ENCODE measurements at regions not wholly inside any gene's neighbourhood (a gene's known extent, or its start where the extent isn't known, plus 50 kb on each side); places are given as distances from the start of the nearest gene placed in this dataset.

- Histone ChIP-seq H3K36me3 (ENCODE audit: insufficient read depth in 1 of 2, low read depth in 1 of 2) (no peaks in the 10 kb centered on the region), H3K4me1 (no peaks in the 10 kb centered on the region), H3K27ac (no peak overlapping the region), H3K4me3 (no peak overlapping the region), H3K9me3 (no peaks in the 10 kb centered on the region), H3K27me3 (ENCODE audit: insufficient read depth in 3 of 3, low read length in 2 of 3) (no peaks in the 10 kb centered on the region)
- WGBS, 3 donors = 90 to 97% (median 94%) methylated on average over 3 of the region's 3 CpGs
- TF ChIP-seq CTCF (IDR thresholded peaks at IDR 0.05) = no peak
- intact Hi-C loops (cut with DNase I) = no loop called here
- DNase-seq = no peak
- ATAC-seq = no peak
Observed at GRCh38 chr6:80698459-80698858, 592.0 kb downstream of the BCKDHB start.

- H3K27ac ChIP-seq = no peak overlapping the region
- H3K27me3 ChIP-seq (ENCODE audit: insufficient read depth in 3 of 3, low read length in 2 of 3) = no peaks in the 10 kb centered on the region
- intact Hi-C loops (cut with DNase I) = no loop called here
- H3K4me1 ChIP-seq = no peaks in the 10 kb centered on the region
- DNase-seq (no peak), ATAC-seq (no peak)
- no peak for TF ChIP-seq CTCF (IDR thresholded peaks at IDR 0.05)
- H3K4me3 ChIP-seq = no peak overlapping the region
- no peaks in the 10 kb centered on the region for H3K9me3 ChIP-seq
- H3K36me3 ChIP-seq (ENCODE audit: insufficient read depth in 1 of 2, low read depth in 1 of 2) = no peaks in the 10 kb centered on the region
Observed at GRCh38 chr6:80696268-80696667, 589.8 kb downstream of the BCKDHB start.

- H3K4me3 ChIP-seq = no peak overlapping the region
- 24 to 50% (median 24%) methylated on average over 6 of the region's 6 CpGs for WGBS, 3 donors
- DNase-seq = no peak
- no peaks in the 10 kb centered on the region for H3K4me1 ChIP-seq
- H3K27me3 ChIP-seq (ENCODE audit: insufficient read depth in 3 of 3, low read length in 2 of 3) = no peaks in the 10 kb centered on the region
- H3K9me3 ChIP-seq = no peaks in the 10 kb centered on the region
- ATAC-seq = no peak
- H3K36me3 ChIP-seq (ENCODE audit: insufficient read depth in 1 of 2, low read depth in 1 of 2) = no peaks in the 10 kb centered on the region
- TF ChIP-seq CTCF (IDR thresholded peaks at IDR 0.05) = no peak
- no peak overlapping the region for H3K27ac ChIP-seq
- intact Hi-C loops (cut with DNase I) = no loop called here
Observed at GRCh38 chr6:80690551-80691131, 584.2 kb downstream of the BCKDHB start.

- Histone ChIP-seq H3K36me3 (ENCODE audit: insufficient read depth in 1 of 2, low read depth in 1 of 2) (no peaks in the 10 kb centered on the region), H3K4me1 (no peaks in the 10 kb centered on the region), H3K4me3 (no peak overlapping the region), H3K27me3 (ENCODE audit: insufficient read depth in 3 of 3, low read length in 2 of 3) (no peaks in the 10 kb centered on the region), H3K9me3 (no peaks in the 10 kb centered on the region), H3K27ac (no peak overlapping the region)
- no peak for ATAC-seq
- no peak for TF ChIP-seq CTCF (IDR thresholded peaks at IDR 0.05)
- DNase-seq = no peak
- intact Hi-C loops (cut with DNase I) = no loop called here
- WGBS, 3 donors = 41 to 59% (median 45%) methylated on average over 3 of the region's 3 CpGs
Observed at GRCh38 chr6:80689716-80690395, 583.4 kb downstream of the BCKDHB start.

GRCh38 chr6:80679992-80680391 is 573.5 kb downstream of the BCKDHB start:
- WGBS, 3 donors = 55 to 80% (median 60%) methylated on average over 2 of the region's 2 CpGs
- ATAC-seq = no peak
- Histone ChIP-seq H3K4me3 (no peak overlapping the region), H3K9me3 (no peaks in the 10 kb centered on the region), H3K4me1 (no peaks in the 10 kb centered on the region), H3K27me3 (ENCODE audit: insufficient read depth in 3 of 3, low read length in 2 of 3) (no peaks in the 10 kb centered on the region), H3K36me3 (ENCODE audit: insufficient read depth in 1 of 2, low read depth in 1 of 2) (no peaks in the 10 kb centered on the region), H3K27ac (no peak overlapping the region)
- intact Hi-C loops (cut with DNase I) = no loop called here
- no peak for DNase-seq
- TF ChIP-seq CTCF (IDR thresholded peaks at IDR 0.05) = no peak

Measured in psoas muscle (tissue), 7 donors.